ENCODE measurements at regions not wholly inside any gene's neighbourhood (a gene's known extent, or its start where the extent isn't known, plus 50 kb on each side); places are given as distances from the start of the nearest gene placed in this dataset.

GRCh38 chr5:122547219-122547618 lies 227.7 kb upstream of the SNX2 start:
- Histone ChIP-seq H2BK12ac (ENCODE audit: insufficient read length, low read depth, low read length) (no peak overlapping the region), H3K27me3 (ENCODE audit: insufficient read depth, low read length) (no peaks in the 10 kb centered on the region), H3K9me3 (ENCODE audit: control insufficient read depth, low read depth, low read length) (no peaks in the 10 kb centered on the region), H2BK120ac (ENCODE audit: low read depth, low read length, poor library complexity, severe bottlenecking) (no peak overlapping the region), H3K4ac (ENCODE audit: low read depth, low read length) (no peak overlapping the region), H2BK20ac (ENCODE audit: low read depth, low read length, poor library complexity, severe bottlenecking) (no peak overlapping the region), H3K27ac (ENCODE audit: insufficient read length, low read depth, low read length) (no peak overlapping the region), H4K91ac (ENCODE audit: insufficient read length, low read depth, low read length) (no peak overlapping the region), H4K20me1 (ENCODE audit: control insufficient read depth, insufficient read depth, insufficient read length) (no peaks in the 10 kb centered on the region), H3K56ac (ENCODE audit: insufficient read length, low read depth, low read length) (no peak overlapping the region), H4K8ac (replicated peaks; ENCODE audit: insufficient read length, low read depth, low read length) (no peak overlapping the region), H3K23ac (ENCODE audit: insufficient read length, low read depth, low read length) (no peak overlapping the region), H3K79me2 (ENCODE audit: insufficient read depth, low read length) (no peaks in the 10 kb centered on the region), H2BK5ac (ENCODE audit: insufficient read length, low read length) (no peak overlapping the region), H3K4me2 (ENCODE audit: insufficient read depth, insufficient read length, low read length) (no peak overlapping the region), H3K23me2 (ENCODE audit: insufficient read length, low read depth, low read length, poor library complexity, severe bottlenecking) (no peaks in the 10 kb centered on the region), H2BK15ac (ENCODE audit: low read depth, low read length) (no peak overlapping the region), H3T11ph (ENCODE audit: low read length) (no peak overlapping the region), H3K18ac (ENCODE audit: insufficient read length, low read depth, low read length) (no peak overlapping the region), H3K9ac (ENCODE audit: extremely low read depth, insufficient read length, low read length) (no peak overlapping the region), H2AK5ac (ENCODE audit: insufficient read length, low read length) (no peak overlapping the region), H3K4me1 (ENCODE audit: insufficient read depth, low read length) (no peaks in the 10 kb centered on the region), H3K14ac (ENCODE audit: insufficient read depth, low read length) (no peak overlapping the region), H2AFZ (ENCODE audit: low read length) (no peak overlapping the region), H3K79me1 (ENCODE audit: insufficient read depth, low read depth, low read length, poor library complexity, severe bottlenecking) (no peaks in the 10 kb centered on the region), H4K5ac (ENCODE audit: insufficient read length, low read depth, low read length) (no peak overlapping the region)
- Mint-ChIP-seq H3K36me3 (ENCODE audit: insufficient read depth in 1 of 3, low read depth in 3 of 3) (0 out of 7 replicates have a peak, but pooled peaks cover 0 to 5% (median 0%) of the 10 kb centered on the region in 3 experiments), H3K27ac (no peak overlapping the region), H3K9me3 (no peaks in the 10 kb centered on the region; a peak in 1 of 5 replicates), H3K4me3 (no peak overlapping the region), H3K4me1 (peaks cover 0 to 8% of the 10 kb centered on the region in 2 experiments; a peak in 2 of 4 replicates), H3K27me3 (ENCODE audit: low read depth) (no peaks in the 10 kb centered on the region)
- no peak for TF ChIP-seq CTCF (conservative IDR thresholded peaks at IDR 0.05)
- no peak for DNase-seq
- WGBS (ENCODE audit: extremely low coverage, insufficient read length, low lambda C conversion rate): no CpG with 5 or more reads among the region's 2 CpGs

Data from H9 (cell line).